ENCODE measurements at regions not wholly inside any gene's neighbourhood (a gene's known extent, or its start where the extent isn't known, plus 50 kb on each side); places are given as distances from the start of the nearest gene placed in this dataset.

DNA sequence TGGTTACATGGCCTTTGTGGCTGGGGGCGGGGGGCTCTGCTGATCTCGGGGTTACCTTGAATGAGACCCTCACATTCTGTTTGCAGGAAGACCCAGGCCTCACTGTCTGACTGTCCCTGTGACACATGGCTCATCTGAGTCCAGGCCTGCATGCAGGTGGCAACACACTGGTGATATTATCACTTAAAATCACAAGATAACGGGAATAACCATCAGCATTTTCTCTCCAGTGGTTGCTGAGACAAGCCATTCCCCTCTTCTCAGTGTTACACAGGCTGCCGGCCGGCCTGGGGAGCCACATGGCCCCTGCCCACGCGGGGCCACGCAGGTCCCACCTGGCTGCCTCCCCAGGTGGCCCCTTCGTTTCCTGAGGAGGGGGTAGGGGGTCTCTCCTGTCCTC is 197.6 kb downstream of the ENGASE start:
- Histone ChIP-seq H3K9ac (ENCODE audit: low read length) (peak overlapping the region; percentile 10; the same call in 1 of the 2 replicates), H3K4me2 (ENCODE audit: low read length) (peak overlapping the region; percentile 54), H2AFZ (ENCODE audit: low read depth, low read length, poor library complexity, severe bottlenecking) (no peak overlapping the region), H3K79me2 (ENCODE audit: insufficient read depth, low read length) (no peaks in the 10 kb centered on the region), H3K9me2 (ENCODE audit: insufficient read depth) (no peaks in the 10 kb centered on the region), H3K36me3 (ENCODE audit: control insufficient read depth in 1 of 2, insufficient read depth in 2 of 2, low read length in 2 of 2) (no peaks in the 10 kb centered on the region), H3K9me3 (ENCODE audit: control insufficient read depth in 1 of 2, insufficient read depth in 1 of 2, low read depth in 1 of 2, low read length in 2 of 2) (no peaks in the 10 kb centered on the region), H3K4me1 (ENCODE audit: control insufficient read depth in 1 of 2, insufficient read depth in 2 of 2, low read length in 2 of 2) (peaks cover 11 to 18% of the 10 kb centered on the region in 2 experiments), H3K27me3 (ENCODE audit: insufficient read depth, low read length) (peaks cover 4% of the 10 kb centered on the region; the same call in 1 of the 2 replicates), H4K20me1 (ENCODE audit: insufficient read depth) (no peaks in the 10 kb centered on the region), H3K27ac (ENCODE audit: low read depth, low read length) (0 out of 2 replicates have a peak overlapping the region, but pooled peaks have one; percentile 30), H3K4me3 (replicated peaks in 1 of 2; ENCODE audit: low read depth in 1 of 2, low read length in 2 of 2) (no peak overlapping the region)
- DNase-seq (ENCODE audit: low read depth, low spot score) (no peak), ATAC-seq (peak; percentile 19)
- RAD21 ChIA-PET (ENCODE audit: low non-redundant PET in 1 of 2, low total read pairs in 2 of 2, uncharacterized antibody in 2 of 2, unreplicated experiment in 2 of 2): no interaction called here
- intact Hi-C loops (cut with micrococcal nuclease): no loop called here
- POLR2A ChIA-PET: no interaction called here
- CTCF ChIA-PET: interaction anchor here (0.7 kb wide), 2 partner anchors 9 to 84 kb away, joined by 3 read pairs; no protein-coding TSS in a partner anchor
- BruUV-seq (replicated peaks): no TSS peak
- TF ChIP-seq CEBPB (IDR thresholded peaks at IDR 0.05; ENCODE audit: low read depth): no peak
- no peak for TF ChIP-seq EZH2 (IDR thresholded peaks at IDR 0.05)
- TF ChIP-seq RAD21 (IDR thresholded peaks at IDR 0.05; ENCODE audit: low read depth): no peak
- TF ChIP-seq POLR2AphosphoS5 (IDR thresholded peaks at IDR 0.05; ENCODE audit: low read depth, low read length): no peak
- TF ChIP-seq FOSL1 (IDR thresholded peaks at IDR 0.05; ENCODE audit: low read depth): no peak
- no peak for TF ChIP-seq POLR2A (IDR thresholded peaks at IDR 0.05; ENCODE audit: borderline replicate concordance, extremely low read depth, insufficient read depth, insufficient read length)
- TF ChIP-seq EZH2phosphoT487 (IDR thresholded peaks at IDR 0.05; ENCODE audit: borderline replicate concordance): no peak
- TF ChIP-seq, protein P1, sequence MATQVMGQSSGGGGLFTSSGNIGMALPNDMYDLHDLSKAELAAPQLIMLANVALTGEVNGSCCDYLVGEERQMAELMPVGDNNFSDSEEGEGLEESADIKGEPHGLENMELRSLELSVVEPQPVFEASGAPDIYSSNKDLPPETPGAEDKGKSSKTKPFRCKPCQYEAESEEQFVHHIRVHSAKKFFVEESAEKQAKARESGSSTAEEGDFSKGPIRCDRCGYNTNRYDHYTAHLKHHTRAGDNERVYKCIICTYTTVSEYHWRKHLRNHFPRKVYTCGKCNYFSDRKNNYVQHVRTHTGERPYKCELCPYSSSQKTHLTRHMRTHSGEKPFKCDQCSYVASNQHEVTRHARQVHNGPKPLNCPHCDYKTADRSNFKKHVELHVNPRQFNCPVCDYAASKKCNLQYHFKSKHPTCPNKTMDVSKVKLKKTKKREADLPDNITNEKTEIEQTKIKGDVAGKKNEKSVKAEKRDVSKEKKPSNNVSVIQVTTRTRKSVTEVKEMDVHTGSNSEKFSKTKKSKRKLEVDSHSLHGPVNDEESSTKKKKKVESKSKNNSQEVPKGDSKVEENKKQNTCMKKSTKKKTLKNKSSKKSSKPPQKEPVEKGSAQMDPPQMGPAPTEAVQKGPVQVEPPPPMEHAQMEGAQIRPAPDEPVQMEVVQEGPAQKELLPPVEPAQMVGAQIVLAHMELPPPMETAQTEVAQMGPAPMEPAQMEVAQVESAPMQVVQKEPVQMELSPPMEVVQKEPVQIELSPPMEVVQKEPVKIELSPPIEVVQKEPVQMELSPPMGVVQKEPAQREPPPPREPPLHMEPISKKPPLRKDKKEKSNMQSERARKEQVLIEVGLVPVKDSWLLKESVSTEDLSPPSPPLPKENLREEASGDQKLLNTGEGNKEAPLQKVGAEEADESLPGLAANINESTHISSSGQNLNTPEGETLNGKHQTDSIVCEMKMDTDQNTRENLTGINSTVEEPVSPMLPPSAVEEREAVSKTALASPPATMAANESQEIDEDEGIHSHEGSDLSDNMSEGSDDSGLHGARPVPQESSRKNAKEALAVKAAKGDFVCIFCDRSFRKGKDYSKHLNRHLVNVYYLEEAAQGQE (IDR thresholded peaks at IDR 0.05; ENCODE audit: low read depth): no peak
- no peak for TF ChIP-seq CTCF (IDR thresholded peaks at IDR 0.05 in 2 of 3, conservative IDR thresholded peaks at IDR 0.05 in 1 of 3; ENCODE audit: borderline replicate concordance in 1 of 3, insufficient read depth in 1 of 3, low read depth in 2 of 3, low read length in 2 of 3)
- TF ChIP-seq CBX3 (IDR thresholded peaks at IDR 0.05; ENCODE audit: low read depth): no peak
- TF ChIP-seq ZNF274 (IDR thresholded peaks at IDR 0.05; ENCODE audit: low read depth, low read length): no peak
- TF ChIP-seq, protein P2, sequence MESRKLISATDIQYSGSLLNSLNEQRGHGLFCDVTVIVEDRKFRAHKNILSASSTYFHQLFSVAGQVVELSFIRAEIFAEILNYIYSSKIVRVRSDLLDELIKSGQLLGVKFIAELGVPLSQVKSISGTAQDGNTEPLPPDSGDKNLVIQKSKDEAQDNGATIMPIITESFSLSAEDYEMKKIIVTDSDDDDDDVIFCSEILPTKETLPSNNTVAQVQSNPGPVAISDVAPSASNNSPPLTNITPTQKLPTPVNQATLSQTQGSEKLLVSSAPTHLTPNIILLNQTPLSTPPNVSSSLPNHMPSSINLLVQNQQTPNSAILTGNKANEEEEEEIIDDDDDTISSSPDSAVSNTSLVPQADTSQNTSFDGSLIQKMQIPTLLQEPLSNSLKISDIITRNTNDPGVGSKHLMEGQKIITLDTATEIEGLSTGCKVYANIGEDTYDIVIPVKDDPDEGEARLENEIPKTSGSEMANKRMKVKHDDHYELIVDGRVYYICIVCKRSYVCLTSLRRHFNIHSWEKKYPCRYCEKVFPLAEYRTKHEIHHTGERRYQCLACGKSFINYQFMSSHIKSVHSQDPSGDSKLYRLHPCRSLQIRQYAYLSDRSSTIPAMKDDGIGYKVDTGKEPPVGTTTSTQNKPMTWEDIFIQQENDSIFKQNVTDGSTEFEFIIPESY (IDR thresholded peaks at IDR 0.05; ENCODE audit: extremely low read depth, insufficient replicate concordance, low read length): no peak
- TF ChIP-seq ATF3 (IDR thresholded peaks at IDR 0.05): no peak
- no peak for TF ChIP-seq TCF7L2 (IDR thresholded peaks at IDR 0.05; ENCODE audit: borderline replicate concordance, extremely low read depth, insufficient read depth, insufficient read length)
- no peak for TF ChIP-seq ELF1 (IDR thresholded peaks at IDR 0.05; ENCODE audit: borderline replicate concordance, low read depth)
- no peak for TF ChIP-seq ZFX (IDR thresholded peaks at IDR 0.05)
- TF ChIP-seq SP1 (IDR thresholded peaks at IDR 0.05; ENCODE audit: low read depth): no peak
- TF ChIP-seq, protein P3, sequence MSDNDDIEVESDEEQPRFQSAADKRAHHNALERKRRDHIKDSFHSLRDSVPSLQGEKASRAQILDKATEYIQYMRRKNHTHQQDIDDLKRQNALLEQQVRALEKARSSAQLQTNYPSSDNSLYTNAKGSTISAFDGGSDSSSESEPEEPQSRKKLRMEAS (IDR thresholded peaks at IDR 0.05): no peak
- no peak for TF ChIP-seq YY1 (IDR thresholded peaks at IDR 0.05; ENCODE audit: extremely low read depth, insufficient replicate concordance, low read depth, low read length)
